Neural cell (in vitro differentiated cells): ENCODE measurements at regions not wholly inside any gene's neighbourhood (a gene's known extent, or its start where the extent isn't known, plus 50 kb on each side); places are given as distances from the start of the nearest gene placed in this dataset.

ENCODE experiments used
- H2AFZ ChIP-seq: fragments of 200-600, 300-800 bp; sonication (generic), shearing (Covaris generic); 2 replicates; pipeline ENCODE4 v1.6.0; 2014; ENCODE audit warnings: low read depth, mild to moderate bottlenecking, antibody characterized with exemption, low read length, moderate library complexity
- H3F3A ChIP-seq: fragments of 200-600 bp; shearing (Covaris generic); 2 replicates; pipeline ENCODE4 v1.6.1; 2016; ENCODE audit warnings: mild to moderate bottlenecking, moderate library complexity, mixed read lengths, antibody characterized with exemption, low read length; ENCODE audit not compliant: insufficient read depth, poor library complexity, severe bottlenecking
- H3K27ac ChIP-seq: fragments of 200-600, 300-800 bp; sonication (generic), shearing (Covaris generic); 2 replicates; pipeline ENCODE4 v1.5.1; 2014; ENCODE audit warnings: mild to moderate bottlenecking, low read length, moderate library complexity
- H3K27me3 ChIP-seq: fragments of 300-800, 200-600 bp; sonication (generic), shearing (Covaris generic); 2 replicates; pipeline ENCODE4 v1.6.0; 2014; ENCODE audit warnings: mild to moderate bottlenecking, low read depth, low read length, moderate library complexity; ENCODE audit not compliant: insufficient read depth
- H3K36me3 ChIP-seq: fragments of 300-800, 200-600 bp; sonication (generic), shearing (Covaris generic); 2 replicates; pipeline ENCODE4 v1.5.1; 2014; ENCODE audit warnings: mild to moderate bottlenecking, antibody characterized with exemption, low read length, moderate library complexity; ENCODE audit not compliant: insufficient read depth
- H3K4me2 ChIP-seq: fragments of 300-800, 200-600 bp; sonication (generic), shearing (Covaris generic); 2 replicates; pipeline ENCODE4 v1.6.0; 2014; ENCODE audit warnings: mild to moderate bottlenecking, low read length
- H3K4me3 ChIP-seq: fragments of 300-800, 200-600 bp; sonication (generic), shearing (Covaris generic); 2 replicates; pipeline ENCODE4 v1.5.1; 2014; ENCODE audit warnings: mild to moderate bottlenecking, low read length, moderate library complexity
- H3K79me2 ChIP-seq: fragments of 200-600 bp; shearing (Covaris generic); replicated peaks from 2 replicates; pipeline ENCODE4 v1.6.0; 2014; ENCODE audit warnings: mild to moderate bottlenecking, low read length, moderate library complexity; ENCODE audit not compliant: insufficient read depth
- H3K9ac ChIP-seq: fragments of 300-800, 200-600 bp; sonication (generic), shearing (Covaris generic); 2 replicates; pipeline ENCODE4 v1.6.1; 2016; ENCODE audit warnings: mild to moderate bottlenecking, low read length, mixed read lengths
- H3K9me2 ChIP-seq: fragments of 200-600 bp; shearing (Covaris generic); 2 replicates; pipeline ENCODE4 v1.6.1; 2016; ENCODE audit warnings: mild to moderate bottlenecking, low read length, mixed read lengths; ENCODE audit not compliant: insufficient read depth
- H3K9me3 ChIP-seq: fragments of 200-600, 300-800 bp; sonication (generic), shearing (Covaris generic); 2 replicates; pipeline ENCODE4 v1.6.1; 2016; ENCODE audit warnings: mild to moderate bottlenecking, mixed run types, low read length, moderate library complexity, mixed read lengths
- H4K20me1 ChIP-seq: fragments of 200-600 bp; shearing (Covaris generic); 2 replicates; pipeline ENCODE4 v1.6.1; 2016; ENCODE audit warnings: mild to moderate bottlenecking, mixed run types; ENCODE audit not compliant: insufficient read depth
- EP300 ChIP-seq: fragments of 450-650 bp; conservative IDR thresholded peaks from 2 replicates; pipeline ENCODE4 v1.6.1; 2014; ENCODE audit warnings: antibody characterized with exemption, mild to moderate bottlenecking, moderate library complexity; ENCODE audit not compliant: poor library complexity, severe bottlenecking
- EZH2 ChIP-seq: fragments of 200-600, 300-800 bp; shearing (Covaris generic), sonication (generic); IDR thresholded peaks from 2 replicates; pipeline ENCODE4 v1.6.1; 2014; ENCODE audit warnings: antibody characterized with exemption, low read length, borderline replicate concordance, mild to moderate bottlenecking; ENCODE audit not compliant: insufficient read depth, poor library complexity, severe bottlenecking
- MXI1 ChIP-seq: fragments of 450-650 bp; conservative IDR thresholded peaks from 2 replicates; pipeline ENCODE4 v1.6.1; 2014; ENCODE audit warnings: antibody characterized with exemption, mild to moderate bottlenecking; ENCODE audit not compliant: poor library complexity, severe bottlenecking
- POLR2AphosphoS5 ChIP-seq: IDR thresholded peaks from 2 replicates; pipeline ENCODE4 v1.6.1; 2012
- RAD21 ChIP-seq: fragments of 450-650 bp; conservative IDR thresholded peaks from 2 replicates; pipeline ENCODE4 v1.6.1; 2014; ENCODE audit warnings: antibody characterized with exemption, mild to moderate bottlenecking, moderate library complexity
- REST ChIP-seq: IDR thresholded peaks from 2 replicates; pipeline ENCODE4 v1.6.1; 2012; ENCODE audit warnings: borderline replicate concordance
- SMC3 ChIP-seq: fragments of 450-650 bp; conservative IDR thresholded peaks from 2 replicates; pipeline ENCODE4 v1.6.1; 2014; ENCODE audit warnings: antibody characterized with exemption, mild to moderate bottlenecking, moderate library complexity; ENCODE audit not compliant: poor library complexity
- TAF1 ChIP-seq: IDR thresholded peaks from 2 replicates; pipeline ENCODE4 v1.6.1; 2012; ENCODE audit warnings: low read depth
- TF ChIP-seq, protein P1 (sequence below): fragments of 450-650 bp; IDR thresholded peaks from 2 replicates; pipeline ENCODE4 v1.5.1; 2014; ENCODE audit warnings: antibody characterized with exemption, mild to moderate bottlenecking, moderate library complexity; ENCODE audit not compliant: poor library complexity, severe bottlenecking

GRCh38 chr3:152069871-152070270 is 196.4 kb downstream of the SUCNR1 start:
- H2AFZ ChIP-seq = no peak overlapping the region
- TF ChIP-seq MXI1 (no peak), REST (no peak), RAD21 (no peak), EP300 (no peak), POLR2AphosphoS5 (no peak), EZH2 (no peak)
- TF ChIP-seq, protein P1, sequence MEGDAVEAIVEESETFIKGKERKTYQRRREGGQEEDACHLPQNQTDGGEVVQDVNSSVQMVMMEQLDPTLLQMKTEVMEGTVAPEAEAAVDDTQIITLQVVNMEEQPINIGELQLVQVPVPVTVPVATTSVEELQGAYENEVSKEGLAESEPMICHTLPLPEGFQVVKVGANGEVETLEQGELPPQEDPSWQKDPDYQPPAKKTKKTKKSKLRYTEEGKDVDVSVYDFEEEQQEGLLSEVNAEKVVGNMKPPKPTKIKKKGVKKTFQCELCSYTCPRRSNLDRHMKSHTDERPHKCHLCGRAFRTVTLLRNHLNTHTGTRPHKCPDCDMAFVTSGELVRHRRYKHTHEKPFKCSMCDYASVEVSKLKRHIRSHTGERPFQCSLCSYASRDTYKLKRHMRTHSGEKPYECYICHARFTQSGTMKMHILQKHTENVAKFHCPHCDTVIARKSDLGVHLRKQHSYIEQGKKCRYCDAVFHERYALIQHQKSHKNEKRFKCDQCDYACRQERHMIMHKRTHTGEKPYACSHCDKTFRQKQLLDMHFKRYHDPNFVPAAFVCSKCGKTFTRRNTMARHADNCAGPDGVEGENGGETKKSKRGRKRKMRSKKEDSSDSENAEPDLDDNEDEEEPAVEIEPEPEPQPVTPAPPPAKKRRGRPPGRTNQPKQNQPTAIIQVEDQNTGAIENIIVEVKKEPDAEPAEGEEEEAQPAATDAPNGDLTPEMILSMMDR = no peak

DNA sequence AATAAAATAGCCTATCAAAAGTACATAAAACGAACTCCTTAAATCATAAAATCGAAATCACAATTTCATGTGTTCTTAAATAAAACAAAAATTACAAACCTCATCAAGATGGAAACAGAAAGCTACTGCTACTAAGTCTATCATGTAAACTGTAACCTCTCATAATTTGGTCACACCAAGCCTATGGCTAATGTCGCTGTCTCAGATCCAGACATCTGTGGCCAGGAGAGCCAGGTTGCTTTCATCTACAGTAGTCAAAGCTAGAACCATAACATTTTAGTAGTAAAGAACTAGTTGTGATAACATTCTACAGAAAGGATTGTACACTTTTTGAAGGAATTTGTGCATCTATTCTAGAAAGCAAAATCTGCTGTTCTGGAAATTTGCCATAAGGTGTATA is 197.4 kb upstream of the MBNL1 start:
- Histone ChIP-seq H3K36me3 (no peaks in the 10 kb centered on the region), H3K4me2 (no peak overlapping the region), H3K79me2 (no peaks in the 10 kb centered on the region), H2AFZ (no peak overlapping the region), H3K9me3 (no peaks in the 10 kb centered on the region), H3K27me3 (no peaks in the 10 kb centered on the region), H3K9me2 (no peaks in the 10 kb centered on the region), H3F3A (no peaks in the 10 kb centered on the region), H3K9ac (no peak overlapping the region), H3K4me3 (no peak overlapping the region), H3K27ac (no peak overlapping the region), H4K20me1 (no peaks in the 10 kb centered on the region)
- TF ChIP-seq SMC3 (no peak), REST (no peak), EP300 (no peak), TAF1 (no peak), EZH2 (no peak), MXI1 (no peak), POLR2AphosphoS5 (no peak), RAD21 (no peak)
- TF ChIP-seq, protein P1 = no peak

More at GRCh38 chr3:152069871-152070270, 196.4 kb downstream of the SUCNR1 start:
- no peak overlapping the region for H3K27ac ChIP-seq
- no peaks in the 10 kb centered on the region for H3K36me3 ChIP-seq
- H3K4me3 ChIP-seq = no peak overlapping the region
- H3K9ac ChIP-seq = no peak overlapping the region
- no peaks in the 10 kb centered on the region for H3F3A ChIP-seq
- H3K9me3 ChIP-seq = no peaks in the 10 kb centered on the region
- no peak overlapping the region for H3K4me2 ChIP-seq
- H3K9me2 ChIP-seq = no peaks in the 10 kb centered on the region
- H3K27me3 ChIP-seq = no peaks in the 10 kb centered on the region
- H4K20me1 ChIP-seq = no peaks in the 10 kb centered on the region
- no peaks in the 10 kb centered on the region for H3K79me2 ChIP-seq
